Lower leg skin (tissue), 4 donors: ENCODE measurements at regions not wholly inside any gene's neighbourhood (a gene's known extent, or its start where the extent isn't known, plus 50 kb on each side); places are given as distances from the start of the nearest gene placed in this dataset.

Source experiments
- DNase-seq, 2 donors: peaks; one replicate each; pipeline ENCODE4 v3.0.0-alpha.2; 2019; ENCODE audit warnings: low spot score in 2 of 2
- H3K4me3 ChIP-seq: fragments of 200-600 bp; sonication (generic); 2 replicates; pipeline ENCODE4 v1.5.1; 2017; ENCODE audit warnings: mild to moderate bottlenecking, low read depth; ENCODE audit not compliant: poor library complexity, severe bottlenecking
- POLR2A ChIP-seq, 2 donors: fragments of 450-650 bp; IDR thresholded peaks; one replicate each; pipeline ENCODE4 v1.6.1; 2016 to 2017; ENCODE audit warnings: antibody characterized with exemption in 2 of 2, mild to moderate bottlenecking in 1 of 2, moderate library complexity in 1 of 2
- WGBS, 2 donors: methylation state at CpG; one replicate each; pipeline ENCODE4 v1.1.5; 2018; 5-methylcytosine and 5-hydroxymethylcytosine counted together
- intact Hi-C: fragments of 100-400 bp; cut with DNase I; formaldehyde crosslinking; loops from one replicate; pipeline ENCODE4 v1.15.0; 2023; ENCODE audit warnings: low total_unique reads
- TF ChIP-seq, protein P1 (sequence below), 3 donors: fragments of 450-650 bp; IDR thresholded peaks; one replicate each; pipeline ENCODE4 v1.5.1; 2016; ENCODE audit warnings: antibody characterized with exemption in 3 of 3, mild to moderate bottlenecking in 3 of 3, moderate library complexity in 2 of 3

DNA sequence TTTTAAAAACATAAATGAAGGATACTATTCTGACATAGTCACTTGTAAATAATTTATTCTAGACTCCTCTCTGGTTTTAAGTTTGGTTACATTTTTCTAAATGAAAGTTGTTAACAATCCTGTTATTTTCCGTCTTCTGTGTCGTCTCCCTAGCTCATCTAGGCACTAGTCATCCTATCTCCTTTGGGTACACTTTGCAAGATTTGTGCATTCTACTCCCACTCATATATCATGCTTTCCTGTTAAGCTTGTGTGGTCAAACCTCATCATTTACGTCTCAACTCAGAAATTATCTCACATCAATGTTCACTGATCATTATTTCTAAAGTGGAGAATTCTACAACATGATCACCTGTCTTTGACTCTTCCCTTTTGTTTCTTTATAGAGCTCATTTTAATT, 658.7 kb downstream of the TLL1 start:
- H3K4me3 ChIP-seq, result no peak overlapping the region
- 51 to 76% methylated on average over 3 of the region's 3 CpGs for WGBS, 2 donors
- DNase-seq, result no peak
- no peak for TF ChIP-seq POLR2A (IDR thresholded peaks at IDR 0.05)
- TF ChIP-seq, protein P1, sequence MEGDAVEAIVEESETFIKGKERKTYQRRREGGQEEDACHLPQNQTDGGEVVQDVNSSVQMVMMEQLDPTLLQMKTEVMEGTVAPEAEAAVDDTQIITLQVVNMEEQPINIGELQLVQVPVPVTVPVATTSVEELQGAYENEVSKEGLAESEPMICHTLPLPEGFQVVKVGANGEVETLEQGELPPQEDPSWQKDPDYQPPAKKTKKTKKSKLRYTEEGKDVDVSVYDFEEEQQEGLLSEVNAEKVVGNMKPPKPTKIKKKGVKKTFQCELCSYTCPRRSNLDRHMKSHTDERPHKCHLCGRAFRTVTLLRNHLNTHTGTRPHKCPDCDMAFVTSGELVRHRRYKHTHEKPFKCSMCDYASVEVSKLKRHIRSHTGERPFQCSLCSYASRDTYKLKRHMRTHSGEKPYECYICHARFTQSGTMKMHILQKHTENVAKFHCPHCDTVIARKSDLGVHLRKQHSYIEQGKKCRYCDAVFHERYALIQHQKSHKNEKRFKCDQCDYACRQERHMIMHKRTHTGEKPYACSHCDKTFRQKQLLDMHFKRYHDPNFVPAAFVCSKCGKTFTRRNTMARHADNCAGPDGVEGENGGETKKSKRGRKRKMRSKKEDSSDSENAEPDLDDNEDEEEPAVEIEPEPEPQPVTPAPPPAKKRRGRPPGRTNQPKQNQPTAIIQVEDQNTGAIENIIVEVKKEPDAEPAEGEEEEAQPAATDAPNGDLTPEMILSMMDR (IDR thresholded peaks at IDR 0.05), result no peak
- intact Hi-C loops, result no loop called here

DNA sequence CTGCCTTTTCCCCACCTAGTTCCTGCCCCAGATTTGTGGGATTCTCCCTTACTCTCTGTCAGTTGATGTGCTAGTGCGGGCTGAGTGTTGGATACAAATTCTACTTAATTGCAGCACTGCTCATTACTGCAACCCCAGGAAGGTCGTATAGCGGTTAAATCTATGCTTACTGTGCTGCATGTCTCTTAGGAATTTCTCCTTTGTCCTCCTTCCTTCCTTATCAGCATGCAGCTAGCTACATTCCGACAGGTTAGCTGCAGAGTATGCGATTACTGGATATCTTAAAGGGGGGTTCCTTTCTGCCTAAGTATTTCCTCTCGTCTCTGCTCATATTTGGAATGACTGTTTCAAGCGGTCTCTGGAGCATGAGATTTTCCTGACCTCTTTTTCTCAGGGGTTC, 662.8 kb downstream of the TLL1 start:
- no peak overlapping the region for H3K4me3 ChIP-seq
- TF ChIP-seq, protein P1 (IDR thresholded peaks at IDR 0.05), result no peak
- TF ChIP-seq POLR2A (IDR thresholded peaks at IDR 0.05), result no peak
- WGBS, 2 donors, result 79 to 84% methylated on average over 7 of the region's 7 CpGs
- intact Hi-C loops, result no loop called here
- DNase-seq, result no peak

DNA sequence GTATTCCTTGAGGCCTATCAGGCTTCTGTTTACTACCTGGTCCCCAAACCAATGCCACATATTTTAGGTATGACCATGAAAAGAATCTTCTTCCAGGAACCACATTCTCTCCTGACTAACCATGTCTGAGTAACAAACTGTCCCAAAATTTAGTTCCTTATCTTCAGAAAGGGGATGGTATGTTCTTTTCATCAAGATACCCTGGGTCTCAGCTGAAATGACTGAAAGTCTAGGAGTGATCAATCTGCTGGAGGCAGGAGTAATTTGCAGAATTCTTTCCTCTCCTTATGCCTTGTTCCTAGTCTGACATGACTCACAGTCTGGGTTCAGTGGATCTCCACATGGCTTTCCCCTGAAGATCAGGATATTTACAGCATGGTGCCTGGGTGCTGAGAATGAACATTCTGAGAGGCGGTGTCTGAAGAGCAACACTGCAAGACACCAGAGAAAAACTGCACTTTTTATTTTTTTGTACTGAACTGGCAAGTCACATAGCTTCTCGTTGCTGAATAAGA, 665.5 kb downstream of the TLL1 start:
- WGBS, 2 donors, result 84 to 87% methylated on average over 2 of the region's 2 CpGs
- intact Hi-C loops, result no loop called here
- no peak for TF ChIP-seq POLR2A (IDR thresholded peaks at IDR 0.05)
- TF ChIP-seq, protein P1 (IDR thresholded peaks at IDR 0.05), result no peak
- no peak for DNase-seq
- H3K4me3 ChIP-seq, result no peak overlapping the region

DNA sequence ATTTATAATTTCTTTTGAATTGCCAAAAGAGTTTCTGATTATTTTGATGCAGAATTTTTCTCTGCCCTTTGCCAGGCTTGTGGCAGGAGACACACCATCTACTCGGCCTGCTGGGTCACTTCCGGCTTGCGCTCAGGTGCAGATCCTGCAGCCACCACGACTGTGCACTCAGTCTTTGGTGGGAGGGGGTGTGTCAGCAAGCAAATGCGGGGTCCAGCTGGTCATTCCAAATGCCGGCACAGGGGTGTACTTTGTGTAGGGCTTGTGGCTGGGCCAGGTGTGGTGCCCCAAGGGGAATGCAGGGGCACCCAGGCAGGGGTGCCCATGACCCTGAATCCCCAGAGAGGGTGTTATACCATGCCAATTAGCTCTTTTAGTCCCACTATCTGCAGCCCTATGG, 673.0 kb downstream of the TLL1 start:
- 91% methylated on average over 6 of the region's 6 CpGs for WGBS, 2 donors
- intact Hi-C loops, result no loop called here
- TF ChIP-seq POLR2A (IDR thresholded peaks at IDR 0.05), result no peak
- TF ChIP-seq, protein P1 (IDR thresholded peaks at IDR 0.05), result no peak
- no peak for DNase-seq
- no peak overlapping the region for H3K4me3 ChIP-seq

DNA sequence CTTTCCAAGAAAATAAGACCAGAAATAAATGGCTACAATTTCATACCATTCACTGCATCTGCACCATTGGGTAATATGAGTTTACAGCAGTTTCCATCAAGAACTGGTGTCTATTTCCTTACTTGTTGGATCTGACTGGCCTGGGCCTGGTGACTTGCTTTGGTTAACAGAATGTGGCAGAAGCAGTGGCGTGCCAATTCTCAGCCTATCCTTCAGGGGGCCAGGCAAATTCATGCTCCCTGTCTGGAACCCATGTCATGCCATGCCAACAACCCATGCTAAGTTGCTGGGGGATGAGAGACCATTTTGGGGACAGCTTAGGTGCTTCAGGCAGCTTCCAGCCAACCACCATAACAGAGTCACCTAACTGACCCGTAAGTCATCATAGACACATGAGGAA, 656.7 kb downstream of the SPOCK3 start:
- intact Hi-C loops, result no loop called here
- TF ChIP-seq, protein P1 (IDR thresholded peaks at IDR 0.05), result no peak
- no peak for TF ChIP-seq POLR2A (IDR thresholded peaks at IDR 0.05)
- WGBS, 2 donors, result 92 to 94% methylated on average over 2 of the region's 2 CpGs
- no peak overlapping the region for H3K4me3 ChIP-seq
- no peak for DNase-seq

DNA sequence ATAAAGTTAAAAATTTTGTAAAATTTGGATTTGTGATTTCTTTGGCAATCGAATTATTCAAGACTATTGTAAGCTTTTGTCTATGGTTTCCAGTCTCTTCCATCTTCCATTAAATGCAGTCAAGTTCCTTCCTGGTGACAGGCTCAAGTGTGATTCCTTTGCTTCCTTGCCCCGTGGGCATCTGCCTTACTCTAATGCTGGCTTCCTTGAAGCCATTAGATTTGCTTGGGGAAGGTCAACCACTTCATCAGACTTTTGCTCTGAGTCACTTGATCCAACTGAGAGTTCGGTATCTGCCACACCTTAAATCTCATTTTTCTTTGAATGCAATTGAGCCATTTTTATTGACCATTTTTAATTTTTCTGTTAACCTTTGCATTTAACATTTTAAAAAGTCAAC, 648.8 kb downstream of the SPOCK3 start:
- DNase-seq, result no peak
- no peak overlapping the region for H3K4me3 ChIP-seq
- 74 to 78% methylated on average over 3 of the region's 3 CpGs for WGBS, 2 donors
- no peak for TF ChIP-seq POLR2A (IDR thresholded peaks at IDR 0.05)
- TF ChIP-seq, protein P1 (IDR thresholded peaks at IDR 0.05), result no peak
- intact Hi-C loops, result no loop called here
